ENCODE measurements at regions not wholly inside any gene's neighbourhood (a gene's known extent, or its start where the extent isn't known, plus 50 kb on each side); places are given as distances from the start of the nearest gene placed in this dataset.

- Mint-ChIP-seq H3K4me3 (no peak overlapping the region), H3K27ac (no peak overlapping the region), H3K36me3 (ENCODE audit: low read depth) (no peaks in the 10 kb centered on the region), H3K4me1 (ENCODE audit: low read depth) (no peaks in the 10 kb centered on the region), H3K9me3 (peaks cover 12% of the 10 kb centered on the region), H3K27me3 (no peaks in the 10 kb centered on the region)
- intact Hi-C loops (cut with micrococcal nuclease), result no loop called here
These were observed 1467.6 kb upstream of the NUDT12 start for GRCh38 chr5:105030153-105030552.

- no peaks in the 10 kb centered on the region for H3K36me3 Mint-ChIP-seq (ENCODE audit: low read depth)
- H3K4me1 Mint-ChIP-seq (ENCODE audit: low read depth), result no peaks in the 10 kb centered on the region
- no peaks in the 10 kb centered on the region for H3K27me3 Mint-ChIP-seq
- peaks cover 18% of the 10 kb centered on the region for H3K9me3 Mint-ChIP-seq
- H3K4me3 Mint-ChIP-seq, result no peak overlapping the region
- no peak overlapping the region for H3K27ac Mint-ChIP-seq
- intact Hi-C loops (cut with micrococcal nuclease), result no loop called here
These were observed 1452.5 kb upstream of the NUDT12 start for GRCh38 chr5:105015098-105015497.

DNA sequence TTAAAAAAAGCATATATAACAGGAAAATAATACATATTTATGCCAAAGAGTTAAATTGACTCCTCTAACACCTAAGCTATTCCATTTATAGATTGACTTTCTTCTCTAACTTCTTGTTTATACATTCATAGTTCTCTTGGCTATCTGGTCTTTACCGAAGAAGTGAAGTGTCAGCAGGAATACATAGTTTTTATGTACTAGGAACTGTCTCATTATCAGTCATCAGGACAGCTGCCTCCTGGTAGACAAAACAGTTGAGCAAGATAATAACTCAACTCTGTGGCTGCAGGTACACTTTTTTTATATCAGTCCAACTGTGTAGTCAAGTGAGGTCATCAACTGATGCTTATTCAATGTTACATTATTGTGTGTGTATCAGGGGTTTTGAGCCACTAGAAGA lies 1436.0 kb upstream of the NUDT12 start:
- Mint-ChIP-seq H3K27ac (no peak overlapping the region), H3K9me3 (peaks cover 20% of the 10 kb centered on the region), H3K4me3 (no peak overlapping the region), H3K36me3 (ENCODE audit: low read depth) (no peaks in the 10 kb centered on the region), H3K27me3 (no peaks in the 10 kb centered on the region), H3K4me1 (ENCODE audit: low read depth) (no peaks in the 10 kb centered on the region)
- intact Hi-C loops (cut with micrococcal nuclease), result no loop called here

- Mint-ChIP-seq H3K27ac (no peak overlapping the region), H3K4me1 (ENCODE audit: low read depth) (no peaks in the 10 kb centered on the region), H3K27me3 (no peaks in the 10 kb centered on the region), H3K36me3 (ENCODE audit: low read depth) (no peaks in the 10 kb centered on the region), H3K4me3 (no peak overlapping the region), H3K9me3 (peaks cover 16% of the 10 kb centered on the region)
- intact Hi-C loops (cut with micrococcal nuclease), result no loop called here
These were observed 1435.6 kb upstream of the NUDT12 start for GRCh38 chr5:104998169-104998568.

DNA sequence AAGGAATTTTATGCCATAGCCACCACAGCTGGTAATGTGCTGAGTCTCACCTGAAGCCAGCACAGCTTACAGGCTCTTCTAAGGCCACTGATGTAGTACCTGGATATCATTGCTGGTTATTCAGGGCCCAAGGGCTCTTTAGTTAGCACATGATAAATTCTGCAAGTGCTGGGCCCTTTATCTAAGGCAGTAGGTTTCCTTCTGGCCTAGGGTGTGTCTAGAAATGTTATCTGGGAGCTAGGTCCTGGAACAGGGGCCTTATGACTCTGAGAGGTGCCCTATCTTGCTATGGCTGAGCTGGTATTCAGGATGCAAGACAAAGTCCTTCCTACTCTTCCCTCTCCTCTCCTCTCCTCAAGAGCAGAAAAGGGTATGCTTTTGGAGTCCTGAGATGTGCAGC lies 1424.5 kb upstream of the NUDT12 start:
- no peaks in the 10 kb centered on the region for H3K4me1 Mint-ChIP-seq (ENCODE audit: low read depth)
- no peaks in the 10 kb centered on the region for H3K27me3 Mint-ChIP-seq
- H3K36me3 Mint-ChIP-seq (ENCODE audit: low read depth), result no peaks in the 10 kb centered on the region
- H3K27ac Mint-ChIP-seq, result no peak overlapping the region
- intact Hi-C loops (cut with micrococcal nuclease), result no loop called here
- H3K4me3 Mint-ChIP-seq, result no peak overlapping the region
- H3K9me3 Mint-ChIP-seq, result peaks cover 41% of the 10 kb centered on the region

DNA sequence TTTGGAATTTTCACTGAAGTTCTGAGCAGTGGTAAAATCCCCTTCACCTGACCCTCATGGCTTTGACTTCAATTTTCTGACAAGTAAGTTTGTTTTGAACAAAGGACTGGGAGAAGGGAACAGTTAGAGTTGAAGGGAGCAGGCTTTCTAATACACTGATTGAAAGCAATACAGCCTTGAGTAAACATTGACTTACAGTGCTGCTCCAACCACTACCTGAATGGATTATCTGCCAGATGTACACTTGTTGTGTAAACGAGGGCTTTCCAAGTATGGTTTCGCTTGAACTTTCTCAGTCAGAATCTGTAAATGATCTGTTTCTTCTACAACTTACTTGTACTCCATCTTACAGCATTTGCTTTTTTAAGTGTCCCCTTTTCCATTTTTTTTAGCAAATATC lies 1414.9 kb upstream of the NUDT12 start:
- Mint-ChIP-seq H3K27ac (no peak overlapping the region), H3K4me3 (no peak overlapping the region), H3K36me3 (ENCODE audit: low read depth) (no peaks in the 10 kb centered on the region), H3K4me1 (ENCODE audit: low read depth) (no peaks in the 10 kb centered on the region), H3K27me3 (no peaks in the 10 kb centered on the region), H3K9me3 (peaks cover 11% of the 10 kb centered on the region)
- intact Hi-C loops (cut with micrococcal nuclease), result no loop called here

DNA sequence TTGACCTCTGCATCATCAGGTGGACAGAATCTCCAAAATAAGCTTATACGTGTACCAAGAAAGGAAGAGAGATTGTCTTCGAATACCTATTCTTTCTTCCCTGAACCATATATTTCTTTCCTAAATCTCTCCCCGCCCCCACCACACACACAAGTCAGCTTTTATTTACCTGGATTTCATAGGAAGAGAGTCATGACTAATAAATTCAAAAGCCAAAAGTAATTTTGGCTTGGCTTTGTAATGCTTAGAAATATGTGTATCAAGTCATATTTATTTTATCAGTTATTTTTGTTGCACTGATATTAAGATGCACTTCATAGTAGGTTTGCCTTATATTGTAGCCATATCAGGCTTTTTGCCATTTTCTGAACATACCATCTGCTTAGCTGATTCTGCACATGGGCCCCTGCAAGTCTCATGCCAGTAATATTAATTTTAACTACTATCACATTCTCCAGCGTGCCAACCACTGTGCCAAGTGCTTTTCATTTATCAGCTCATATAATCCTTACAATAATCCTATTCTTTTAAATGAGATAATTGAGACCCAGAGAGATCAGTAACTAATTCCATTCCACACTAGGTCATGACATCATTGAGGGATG lies 1405.3 kb upstream of the NUDT12 start:
- no peaks in the 10 kb centered on the region for H3K27me3 Mint-ChIP-seq
- no peak overlapping the region for H3K27ac Mint-ChIP-seq
- no peaks in the 10 kb centered on the region for H3K36me3 Mint-ChIP-seq (ENCODE audit: low read depth)
- no peaks in the 10 kb centered on the region for H3K9me3 Mint-ChIP-seq
- no peaks in the 10 kb centered on the region for H3K4me1 Mint-ChIP-seq (ENCODE audit: low read depth)
- H3K4me3 Mint-ChIP-seq, result no peak overlapping the region
- intact Hi-C loops (cut with micrococcal nuclease), result no loop called here

- Mint-ChIP-seq H3K4me3 (no peak overlapping the region), H3K4me1 (ENCODE audit: low read depth) (no peaks in the 10 kb centered on the region), H3K27me3 (no peaks in the 10 kb centered on the region), H3K27ac (no peak overlapping the region), H3K36me3 (ENCODE audit: low read depth) (no peaks in the 10 kb centered on the region), H3K9me3 (no peaks in the 10 kb centered on the region)
- intact Hi-C loops (cut with micrococcal nuclease), result no loop called here
These were observed 1402.4 kb upstream of the NUDT12 start for GRCh38 chr5:104965006-104965405.

DNA sequence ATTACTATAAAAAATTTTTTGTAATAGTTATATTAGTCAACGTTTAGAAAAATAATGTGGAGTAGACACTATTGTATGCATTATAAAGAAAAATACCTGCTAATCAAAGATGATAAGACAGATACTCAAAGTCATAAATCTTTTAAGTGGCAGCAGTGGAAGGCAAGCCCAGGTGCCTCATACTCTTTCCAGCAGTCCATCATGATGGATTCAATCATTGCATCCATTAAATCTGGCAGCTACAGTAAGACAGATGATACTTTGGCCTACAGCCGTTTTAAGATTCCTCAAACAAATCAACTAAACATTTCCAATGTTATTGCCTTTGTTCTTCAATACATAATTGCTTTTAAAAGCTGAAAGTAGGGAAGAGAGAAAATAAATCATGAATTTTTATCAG lies 1392.9 kb upstream of the NUDT12 start:
- Mint-ChIP-seq H3K4me3 (no peak overlapping the region), H3K4me1 (ENCODE audit: low read depth) (no peaks in the 10 kb centered on the region), H3K27me3 (no peaks in the 10 kb centered on the region), H3K36me3 (ENCODE audit: low read depth) (no peaks in the 10 kb centered on the region), H3K27ac (no peak overlapping the region), H3K9me3 (peaks cover 17% of the 10 kb centered on the region)
- intact Hi-C loops (cut with micrococcal nuclease), result no loop called here

- Mint-ChIP-seq H3K4me1 (ENCODE audit: low read depth) (no peaks in the 10 kb centered on the region), H3K36me3 (ENCODE audit: low read depth) (no peaks in the 10 kb centered on the region), H3K27ac (no peak overlapping the region), H3K27me3 (no peaks in the 10 kb centered on the region), H3K9me3 (peaks cover 20% of the 10 kb centered on the region), H3K4me3 (no peak overlapping the region)
- intact Hi-C loops (cut with micrococcal nuclease), result no loop called here
These were observed 1390.3 kb upstream of the NUDT12 start for GRCh38 chr5:104952876-104953275.

DNA sequence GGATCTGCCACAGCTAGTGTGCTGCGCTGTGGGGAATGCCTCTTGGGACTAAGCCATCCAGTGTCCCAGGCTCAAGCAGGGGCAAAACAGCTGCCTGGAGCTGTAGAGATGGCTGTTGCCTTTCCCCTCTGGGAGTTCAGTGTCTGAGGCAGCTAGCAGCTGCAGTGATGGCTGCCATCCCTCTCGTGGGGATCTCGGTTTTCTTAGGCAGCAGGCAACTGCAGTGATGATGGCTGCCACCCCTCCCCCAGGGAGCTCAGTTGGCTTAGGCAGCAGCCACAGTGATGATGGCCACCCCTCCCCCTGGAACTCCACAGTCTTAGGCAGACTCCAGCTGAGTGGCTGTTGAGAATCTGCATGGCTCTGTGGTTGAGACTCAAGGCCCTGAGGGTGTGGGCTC lies 1389.2 kb upstream of the NUDT12 start:
- Mint-ChIP-seq H3K4me3 (no peak overlapping the region), H3K27me3 (no peaks in the 10 kb centered on the region), H3K9me3 (peaks cover 20% of the 10 kb centered on the region), H3K4me1 (ENCODE audit: low read depth) (no peaks in the 10 kb centered on the region), H3K27ac (no peak overlapping the region), H3K36me3 (ENCODE audit: low read depth) (no peaks in the 10 kb centered on the region)
- intact Hi-C loops (cut with micrococcal nuclease), result no loop called here

DNA sequence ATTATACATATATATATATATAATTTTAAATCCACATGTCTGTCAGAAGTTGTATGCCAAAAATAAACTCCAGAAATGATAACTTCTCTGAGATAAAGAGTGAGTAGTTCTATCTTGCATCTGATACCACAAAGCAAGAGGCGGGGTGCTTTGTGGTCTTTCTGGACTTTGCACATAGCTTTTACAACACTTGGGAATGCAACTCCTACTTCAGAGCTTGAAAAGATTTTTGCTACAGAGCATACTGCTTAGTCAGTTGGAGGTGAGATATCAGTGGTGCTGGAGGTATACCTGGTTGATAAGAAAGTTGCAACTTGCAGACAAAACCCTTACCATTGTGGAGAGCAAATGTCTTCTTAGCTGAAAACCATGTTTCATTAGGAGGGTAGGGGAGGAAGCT lies 1384.5 kb upstream of the NUDT12 start:
- Mint-ChIP-seq H3K9me3 (peaks cover 11% of the 10 kb centered on the region), H3K27me3 (no peaks in the 10 kb centered on the region), H3K27ac (no peak overlapping the region), H3K4me3 (no peak overlapping the region), H3K36me3 (ENCODE audit: low read depth) (no peaks in the 10 kb centered on the region), H3K4me1 (ENCODE audit: low read depth) (no peaks in the 10 kb centered on the region)
- intact Hi-C loops (cut with micrococcal nuclease), result no loop called here

- Mint-ChIP-seq H3K9me3 (peaks cover 12% of the 10 kb centered on the region), H3K27me3 (no peaks in the 10 kb centered on the region), H3K27ac (no peak overlapping the region), H3K4me3 (no peak overlapping the region), H3K36me3 (ENCODE audit: low read depth) (no peaks in the 10 kb centered on the region), H3K4me1 (ENCODE audit: low read depth) (no peaks in the 10 kb centered on the region)
- intact Hi-C loops (cut with micrococcal nuclease), result no loop called here
These were observed 1380.1 kb upstream of the NUDT12 start for GRCh38 chr5:104942735-104943134.

GRCh38 chr5:104941030-104941645 lies 1378.5 kb upstream of the NUDT12 start:
- intact Hi-C loops (cut with micrococcal nuclease), result no loop called here
- no peaks in the 10 kb centered on the region for H3K4me1 Mint-ChIP-seq (ENCODE audit: low read depth)
- no peak overlapping the region for H3K27ac Mint-ChIP-seq
- no peak overlapping the region for H3K4me3 Mint-ChIP-seq
- H3K36me3 Mint-ChIP-seq (ENCODE audit: low read depth), result no peaks in the 10 kb centered on the region
- H3K9me3 Mint-ChIP-seq, result peaks cover 12% of the 10 kb centered on the region
- H3K27me3 Mint-ChIP-seq, result no peaks in the 10 kb centered on the region

- Mint-ChIP-seq H3K27ac (no peak overlapping the region), H3K4me1 (ENCODE audit: low read depth) (no peaks in the 10 kb centered on the region), H3K9me3 (peaks cover 12% of the 10 kb centered on the region), H3K36me3 (ENCODE audit: low read depth) (no peaks in the 10 kb centered on the region), H3K27me3 (no peaks in the 10 kb centered on the region), H3K4me3 (no peak overlapping the region)
- intact Hi-C loops (cut with micrococcal nuclease), result no loop called here
These were observed 1375.0 kb upstream of the NUDT12 start for GRCh38 chr5:104937598-104937997.
